ENCODE measurements at regions not wholly inside any gene's neighbourhood (a gene's known extent, or its start where the extent isn't known, plus 50 kb on each side); places are given as distances from the start of the nearest gene placed in this dataset.

GRCh38 chr12:12017798-12018197 is 52.9 kb upstream of the BCL2L14 start:
- peak; percentile 16 for TF ChIP-seq CTCF (IDR thresholded peaks at IDR 0.05)
- H3K4me1 ChIP-seq: no peaks in the 10 kb centered on the region
- no peaks in the 10 kb centered on the region for H3K9me3 ChIP-seq
- intact Hi-C loops (cut with DNase I): no loop called here
- H3K27ac ChIP-seq: no peak overlapping the region
- H3K4me3 ChIP-seq: no peak overlapping the region
- no peaks in the 10 kb centered on the region for H3K36me3 ChIP-seq
- ATAC-seq (no peak), DNase-seq (no peak)
- no peaks in the 10 kb centered on the region for H3K27me3 ChIP-seq (ENCODE audit: low read depth)

- ATAC-seq (no peak), DNase-seq (no peak)
- no peak overlapping the region for H3K4me3 ChIP-seq
- H3K36me3 ChIP-seq: no peaks in the 10 kb centered on the region
- intact Hi-C loops (cut with DNase I): no loop called here
- no peaks in the 10 kb centered on the region for H3K9me3 ChIP-seq
- H3K4me1 ChIP-seq: no peaks in the 10 kb centered on the region
- no peak overlapping the region for H3K27ac ChIP-seq
- no peak for TF ChIP-seq CTCF (IDR thresholded peaks at IDR 0.05)
- no peaks in the 10 kb centered on the region for H3K27me3 ChIP-seq (ENCODE audit: low read depth)
Observed at GRCh38 chr12:12018454-12018853, 52.3 kb upstream of the BCL2L14 start.

GRCh38 chr12:12019881-12020280 is 50.9 kb upstream of the BCL2L14 start:
- Histone ChIP-seq H3K27ac (no peak overlapping the region), H3K36me3 (no peaks in the 10 kb centered on the region), H3K4me3 (no peak overlapping the region), H3K4me1 (no peaks in the 10 kb centered on the region), H3K9me3 (no peaks in the 10 kb centered on the region), H3K27me3 (ENCODE audit: low read depth) (no peaks in the 10 kb centered on the region)
- ATAC-seq: no peak
- TF ChIP-seq CTCF (IDR thresholded peaks at IDR 0.05): no peak
- intact Hi-C loops (cut with DNase I): no loop called here
- no peak for DNase-seq

- TF ChIP-seq CTCF (IDR thresholded peaks at IDR 0.05): no peak
- Histone ChIP-seq H3K4me3 (no peak overlapping the region), H3K9me3 (no peaks in the 10 kb centered on the region), H3K36me3 (no peaks in the 10 kb centered on the region), H3K4me1 (no peaks in the 10 kb centered on the region), H3K27ac (no peak overlapping the region), H3K27me3 (ENCODE audit: low read depth) (no peaks in the 10 kb centered on the region)
- ATAC-seq (no peak), DNase-seq (no peak)
- intact Hi-C loops (cut with DNase I): no loop called here
Observed at GRCh38 chr12:12020762-12021161, 50.0 kb upstream of the BCL2L14 start.
